VCaP (cell line): ENCODE measurements at regions not wholly inside any gene's neighbourhood (a gene's known extent, or its start where the extent isn't known, plus 50 kb on each side); places are given as distances from the start of the nearest gene placed in this dataset.

ENCODE experiments used
- H3K27ac ChIP-seq: fragments of 450-650 bp; 2 replicates; pipeline ENCODE4 v1.5.1; 2017
- TF ChIP-seq, protein P1 (sequence below): fragments of 450-650 bp; conservative IDR thresholded peaks from 2 replicates; pipeline ENCODE4 v1.5.1; 2017; ENCODE audit warnings: mild to moderate bottlenecking, moderate library complexity

DNA sequence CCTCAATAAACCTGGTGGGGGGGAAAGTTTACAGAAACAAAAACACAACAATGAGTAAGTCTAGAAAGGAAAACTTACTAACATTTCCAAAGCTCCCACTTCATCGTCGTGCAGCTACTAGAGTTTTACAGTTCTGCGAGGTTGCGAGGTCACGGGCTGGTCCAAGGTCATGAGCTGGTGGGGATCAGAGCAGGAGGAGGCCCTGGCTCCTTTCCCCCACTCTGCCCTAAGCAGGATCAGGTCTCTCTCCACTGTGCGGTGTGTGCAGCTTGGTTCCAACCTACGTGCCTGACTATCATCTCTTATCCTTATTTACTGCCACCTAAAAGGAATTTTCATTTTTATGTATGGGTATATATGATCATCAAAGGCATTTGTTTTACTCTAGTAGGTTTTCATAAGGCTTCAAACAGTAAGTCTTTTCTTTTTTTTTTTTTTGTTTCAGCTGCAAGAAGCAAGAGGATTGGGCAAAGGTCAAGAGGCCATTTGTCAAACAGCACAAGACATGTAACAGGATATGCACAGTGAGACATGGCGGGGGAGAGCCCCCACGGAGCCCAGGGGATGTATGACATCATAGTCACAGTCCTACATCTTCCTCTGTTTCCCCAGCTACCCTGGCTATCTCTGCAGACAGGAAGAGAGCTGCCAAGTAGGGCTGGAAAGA is 76.6 kb upstream of the POMP start:
- no peak overlapping the region for H3K27ac ChIP-seq
- TF ChIP-seq, protein P1, sequence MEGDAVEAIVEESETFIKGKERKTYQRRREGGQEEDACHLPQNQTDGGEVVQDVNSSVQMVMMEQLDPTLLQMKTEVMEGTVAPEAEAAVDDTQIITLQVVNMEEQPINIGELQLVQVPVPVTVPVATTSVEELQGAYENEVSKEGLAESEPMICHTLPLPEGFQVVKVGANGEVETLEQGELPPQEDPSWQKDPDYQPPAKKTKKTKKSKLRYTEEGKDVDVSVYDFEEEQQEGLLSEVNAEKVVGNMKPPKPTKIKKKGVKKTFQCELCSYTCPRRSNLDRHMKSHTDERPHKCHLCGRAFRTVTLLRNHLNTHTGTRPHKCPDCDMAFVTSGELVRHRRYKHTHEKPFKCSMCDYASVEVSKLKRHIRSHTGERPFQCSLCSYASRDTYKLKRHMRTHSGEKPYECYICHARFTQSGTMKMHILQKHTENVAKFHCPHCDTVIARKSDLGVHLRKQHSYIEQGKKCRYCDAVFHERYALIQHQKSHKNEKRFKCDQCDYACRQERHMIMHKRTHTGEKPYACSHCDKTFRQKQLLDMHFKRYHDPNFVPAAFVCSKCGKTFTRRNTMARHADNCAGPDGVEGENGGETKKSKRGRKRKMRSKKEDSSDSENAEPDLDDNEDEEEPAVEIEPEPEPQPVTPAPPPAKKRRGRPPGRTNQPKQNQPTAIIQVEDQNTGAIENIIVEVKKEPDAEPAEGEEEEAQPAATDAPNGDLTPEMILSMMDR: no peak

DNA sequence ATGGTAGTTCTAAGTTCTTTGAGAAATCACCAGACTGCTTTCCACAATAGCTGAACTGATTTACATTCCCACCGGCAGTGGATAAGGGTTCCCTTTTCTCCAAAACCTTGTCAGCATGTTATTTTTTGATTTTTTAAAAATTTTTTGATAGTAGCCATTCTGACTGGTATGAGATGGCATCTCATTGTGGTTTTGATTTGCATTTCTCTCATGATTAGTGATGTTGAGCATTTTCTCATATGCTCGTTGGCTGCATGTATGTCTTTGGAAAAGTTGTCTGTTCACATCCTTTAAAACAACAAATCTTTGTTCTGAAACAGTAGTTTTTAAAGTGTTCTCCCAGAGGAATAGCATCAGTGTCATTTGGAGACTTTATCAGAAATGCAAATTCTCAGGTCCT is 77.5 kb upstream of the POMP start:
- H3K27ac ChIP-seq: no peak overlapping the region
- TF ChIP-seq, protein P1: no peak

DNA sequence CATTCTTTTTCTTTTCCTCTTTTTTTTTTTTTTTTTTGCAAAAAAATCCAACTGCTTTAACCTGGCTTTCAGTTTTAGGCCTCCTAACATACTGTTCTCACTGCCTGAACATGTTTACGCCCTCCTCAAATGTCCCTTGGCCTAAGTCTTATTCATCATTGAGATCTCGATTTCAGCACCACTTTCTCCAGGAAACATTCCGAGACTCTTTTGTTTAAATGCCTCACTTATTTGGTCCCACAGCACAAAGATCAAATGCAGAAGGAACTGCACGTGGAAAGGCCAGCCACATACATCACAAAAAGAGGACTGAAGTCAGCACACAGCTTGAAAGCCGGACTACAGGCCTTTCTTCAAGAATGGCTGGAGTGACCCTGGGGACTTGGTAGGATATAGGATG is 79.2 kb upstream of the POMP start:
- no peak overlapping the region for H3K27ac ChIP-seq
- TF ChIP-seq, protein P1: no peak

DNA sequence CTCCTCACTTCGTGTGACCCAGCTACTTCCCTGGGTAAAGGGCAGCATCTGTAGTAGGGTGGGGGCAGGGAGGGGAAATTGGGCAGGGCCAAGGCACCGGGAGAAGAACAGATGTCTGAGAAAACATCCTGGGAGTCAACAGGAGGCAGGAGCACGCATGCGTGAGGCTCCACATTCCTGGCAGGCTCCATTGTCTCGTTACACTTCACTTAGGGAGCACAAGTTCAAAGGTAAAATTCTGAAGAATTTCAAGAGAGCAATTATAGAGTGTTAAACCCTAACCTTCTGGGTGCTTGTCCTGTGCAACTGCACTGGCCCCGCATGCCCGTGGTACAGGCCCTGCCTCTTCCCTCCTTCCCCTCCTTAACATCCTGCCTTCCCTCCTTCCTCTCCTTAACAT is 79.6 kb upstream of the POMP start:
- TF ChIP-seq, protein P1: no peak
- no peak overlapping the region for H3K27ac ChIP-seq

DNA sequence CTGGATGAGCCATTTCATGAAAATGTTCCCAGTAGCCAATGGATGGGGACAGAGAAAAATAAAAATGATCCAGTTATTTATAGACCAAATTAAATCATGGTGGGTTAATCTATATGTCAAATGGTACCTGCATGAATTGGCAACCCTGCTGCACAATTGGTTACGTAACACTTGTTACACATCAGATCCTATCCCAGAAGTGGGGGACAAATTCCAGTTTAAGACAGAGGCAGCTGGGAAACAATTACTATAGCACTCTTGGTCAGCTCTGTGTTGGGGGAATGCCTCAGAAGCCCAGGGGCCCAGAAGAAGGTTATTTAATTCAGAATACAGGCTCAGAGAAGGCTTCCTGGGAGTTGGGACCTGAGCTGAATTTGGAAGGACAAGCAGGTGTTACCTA is 81.1 kb upstream of the FLT1 start:
- H3K27ac ChIP-seq: no peak overlapping the region
- TF ChIP-seq, protein P1: no peak

DNA sequence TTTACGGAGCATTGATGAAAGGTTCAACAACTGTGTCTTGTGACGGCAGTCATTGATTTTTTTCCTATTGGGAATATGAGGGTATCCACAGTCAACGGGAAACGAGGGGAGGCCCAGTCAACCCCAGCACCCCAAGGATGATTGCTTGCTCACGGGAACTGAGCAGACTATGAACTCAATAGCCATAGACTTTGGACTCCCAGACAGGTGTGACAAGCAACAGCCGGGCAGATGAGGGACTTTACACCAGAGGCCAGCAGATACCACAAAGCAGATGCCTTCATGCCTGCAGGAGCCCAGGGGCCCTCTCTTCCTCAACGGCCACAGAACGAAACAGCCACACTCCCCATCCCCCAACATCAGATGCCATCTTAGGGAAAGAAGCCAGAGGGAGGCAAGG is 80.3 kb upstream of the FLT1 start:
- no peak overlapping the region for H3K27ac ChIP-seq

DNA sequence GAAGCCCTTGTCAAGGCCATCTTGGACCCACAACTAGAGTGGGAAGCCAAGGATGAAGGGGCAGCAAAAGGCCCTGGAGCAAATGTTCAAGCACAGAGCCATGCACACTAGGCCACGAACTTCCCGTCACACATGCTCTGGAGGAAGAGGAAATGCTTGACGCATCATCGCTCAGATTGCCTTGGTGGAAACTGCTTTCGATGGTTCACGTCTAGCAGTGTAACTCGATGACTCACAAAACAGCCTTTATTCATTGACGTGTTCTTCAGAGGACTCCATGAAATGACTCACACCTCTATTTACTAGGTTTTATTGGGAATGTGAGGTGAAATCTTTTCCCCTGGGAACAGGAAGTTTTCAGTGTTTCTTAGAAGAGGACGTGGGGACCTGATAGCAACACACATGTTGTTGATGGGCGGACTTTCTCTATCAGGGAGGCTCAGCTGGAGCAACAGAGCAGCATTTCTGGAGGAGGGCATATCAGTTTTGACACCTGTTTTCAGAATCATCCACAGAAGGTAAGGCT is 79.8 kb upstream of the FLT1 start:
- TF ChIP-seq, protein P1: no peak
- H3K27ac ChIP-seq: no peak overlapping the region

More for the DNA sequence above, 80.3 kb upstream of the FLT1 start:
- TF ChIP-seq, protein P1: no peak
